ENCODE measurements at regions not wholly inside any gene's neighbourhood (a gene's known extent, or its start where the extent isn't known, plus 50 kb on each side); places are given as distances from the start of the nearest gene placed in this dataset.

DNA sequence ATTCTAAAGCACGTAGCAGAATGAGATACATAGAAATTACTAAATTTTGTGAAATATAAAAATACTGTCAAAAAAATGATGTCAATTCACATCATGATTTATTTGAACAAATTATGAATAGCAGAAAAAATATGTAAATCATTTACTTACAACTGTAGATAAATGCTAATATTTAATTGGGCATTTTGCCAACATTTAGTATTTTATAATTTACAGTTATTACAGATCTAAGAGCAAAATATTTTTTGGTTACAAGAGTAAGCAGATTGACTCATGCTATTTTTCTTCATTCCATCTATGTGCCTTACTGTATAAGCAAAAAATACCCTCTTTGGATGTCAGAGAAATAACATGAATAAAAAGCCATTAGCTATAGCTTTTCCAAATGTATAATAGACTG, 282.3 kb upstream of the RGS18 start:
- H3K27ac Mint-ChIP-seq = no peak overlapping the region
- no peak for DNase-seq (ENCODE audit: low spot score in 2 of 2, unreplicated experiment in 2 of 2)
- H3K27me3 Mint-ChIP-seq (ENCODE audit: low read depth) = no peaks in the 10 kb centered on the region
- no peaks in the 10 kb centered on the region for H3K4me1 Mint-ChIP-seq
- TF ChIP-seq, protein P1, sequence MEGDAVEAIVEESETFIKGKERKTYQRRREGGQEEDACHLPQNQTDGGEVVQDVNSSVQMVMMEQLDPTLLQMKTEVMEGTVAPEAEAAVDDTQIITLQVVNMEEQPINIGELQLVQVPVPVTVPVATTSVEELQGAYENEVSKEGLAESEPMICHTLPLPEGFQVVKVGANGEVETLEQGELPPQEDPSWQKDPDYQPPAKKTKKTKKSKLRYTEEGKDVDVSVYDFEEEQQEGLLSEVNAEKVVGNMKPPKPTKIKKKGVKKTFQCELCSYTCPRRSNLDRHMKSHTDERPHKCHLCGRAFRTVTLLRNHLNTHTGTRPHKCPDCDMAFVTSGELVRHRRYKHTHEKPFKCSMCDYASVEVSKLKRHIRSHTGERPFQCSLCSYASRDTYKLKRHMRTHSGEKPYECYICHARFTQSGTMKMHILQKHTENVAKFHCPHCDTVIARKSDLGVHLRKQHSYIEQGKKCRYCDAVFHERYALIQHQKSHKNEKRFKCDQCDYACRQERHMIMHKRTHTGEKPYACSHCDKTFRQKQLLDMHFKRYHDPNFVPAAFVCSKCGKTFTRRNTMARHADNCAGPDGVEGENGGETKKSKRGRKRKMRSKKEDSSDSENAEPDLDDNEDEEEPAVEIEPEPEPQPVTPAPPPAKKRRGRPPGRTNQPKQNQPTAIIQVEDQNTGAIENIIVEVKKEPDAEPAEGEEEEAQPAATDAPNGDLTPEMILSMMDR (IDR thresholded peaks at IDR 0.05; ENCODE audit: unreplicated experiment) = no peak
- H3K4me3 Mint-ChIP-seq = no peak overlapping the region
- no peaks in the 10 kb centered on the region for H3K36me3 Mint-ChIP-seq
- H3K9me3 Mint-ChIP-seq = no peaks in the 10 kb centered on the region

DNA sequence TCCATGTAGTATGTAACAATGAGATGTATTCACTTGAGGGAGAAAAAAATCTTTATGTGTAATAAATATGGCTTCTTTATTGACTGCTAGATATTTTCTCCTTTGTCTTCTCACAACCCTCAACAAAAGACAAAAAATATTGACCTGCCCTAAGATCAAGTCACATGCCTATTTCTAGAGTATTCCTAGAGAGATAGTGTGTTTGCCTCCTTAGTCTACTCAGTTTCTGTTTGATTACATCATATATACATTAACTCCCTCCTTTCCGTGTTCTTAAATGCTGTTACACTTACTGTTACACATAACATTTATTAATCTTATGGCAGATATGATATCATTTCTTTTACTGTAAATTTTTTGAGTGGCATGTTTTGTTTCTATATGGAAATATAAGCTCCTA, 281.6 kb upstream of the RGS18 start:
- no peaks in the 10 kb centered on the region for H3K36me3 Mint-ChIP-seq
- no peak for DNase-seq (ENCODE audit: low spot score in 2 of 2, unreplicated experiment in 2 of 2)
- no peak overlapping the region for H3K4me3 Mint-ChIP-seq
- H3K27ac Mint-ChIP-seq = no peak overlapping the region
- TF ChIP-seq, protein P1 (IDR thresholded peaks at IDR 0.05; ENCODE audit: unreplicated experiment) = no peak
- no peaks in the 10 kb centered on the region for H3K27me3 Mint-ChIP-seq (ENCODE audit: low read depth)
- H3K4me1 Mint-ChIP-seq = no peaks in the 10 kb centered on the region
- no peaks in the 10 kb centered on the region for H3K9me3 Mint-ChIP-seq

DNA sequence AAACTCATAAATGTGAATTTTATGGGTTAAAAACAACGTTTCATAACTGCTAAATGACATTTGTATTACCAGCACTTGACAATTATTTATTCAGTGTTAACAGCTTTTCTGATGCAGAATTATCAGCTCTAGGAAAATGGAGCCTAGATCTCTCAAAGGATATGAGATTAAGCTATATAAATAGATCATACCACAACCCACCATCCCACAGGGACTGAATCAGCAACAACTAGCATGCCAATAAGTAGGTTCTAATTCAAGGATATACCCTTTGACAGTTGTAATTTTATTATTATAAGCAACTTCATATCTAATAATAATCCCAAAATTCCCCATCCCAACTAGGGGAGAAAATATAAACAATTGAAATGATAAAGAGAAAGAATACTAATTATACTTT, 275.4 kb upstream of the RGS18 start:
- H3K27me3 Mint-ChIP-seq (ENCODE audit: low read depth) = peaks cover 1% of the 10 kb centered on the region
- H3K4me1 Mint-ChIP-seq = no peaks in the 10 kb centered on the region
- no peak for DNase-seq (ENCODE audit: low spot score in 2 of 2, unreplicated experiment in 2 of 2)
- no peaks in the 10 kb centered on the region for H3K36me3 Mint-ChIP-seq
- no peaks in the 10 kb centered on the region for H3K9me3 Mint-ChIP-seq
- H3K4me3 Mint-ChIP-seq = no peak overlapping the region
- no peak overlapping the region for H3K27ac Mint-ChIP-seq
- TF ChIP-seq, protein P1 (IDR thresholded peaks at IDR 0.05; ENCODE audit: unreplicated experiment) = no peak

DNA sequence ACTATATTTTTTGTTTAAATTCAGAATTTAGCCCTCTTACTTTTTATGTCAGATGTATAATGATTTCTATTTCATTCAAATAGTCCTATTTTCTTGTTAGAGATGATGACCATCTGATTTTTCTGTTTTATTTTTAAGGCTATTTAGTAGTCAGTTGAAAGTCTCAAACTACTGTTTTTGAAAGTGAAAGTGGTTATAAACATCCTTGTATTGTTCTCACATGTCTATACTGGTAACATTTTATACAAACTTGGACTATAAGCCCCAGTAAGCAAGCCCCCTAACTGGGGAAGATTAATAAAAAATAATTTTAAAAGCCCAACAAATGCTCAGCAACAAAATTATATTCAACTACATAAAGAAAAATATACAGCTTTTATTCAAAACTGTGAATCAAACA, 271.3 kb upstream of the RGS18 start:
- Mint-ChIP-seq H3K27me3 (ENCODE audit: low read depth) (peaks cover 1% of the 10 kb centered on the region), H3K4me3 (no peak overlapping the region), H3K9me3 (no peaks in the 10 kb centered on the region), H3K4me1 (peaks cover 2% of the 10 kb centered on the region), H3K27ac (no peak overlapping the region), H3K36me3 (no peaks in the 10 kb centered on the region)
- DNase-seq (ENCODE audit: low spot score in 2 of 2, unreplicated experiment in 2 of 2) = no peak
- TF ChIP-seq, protein P1 (IDR thresholded peaks at IDR 0.05; ENCODE audit: unreplicated experiment) = no peak

DNA sequence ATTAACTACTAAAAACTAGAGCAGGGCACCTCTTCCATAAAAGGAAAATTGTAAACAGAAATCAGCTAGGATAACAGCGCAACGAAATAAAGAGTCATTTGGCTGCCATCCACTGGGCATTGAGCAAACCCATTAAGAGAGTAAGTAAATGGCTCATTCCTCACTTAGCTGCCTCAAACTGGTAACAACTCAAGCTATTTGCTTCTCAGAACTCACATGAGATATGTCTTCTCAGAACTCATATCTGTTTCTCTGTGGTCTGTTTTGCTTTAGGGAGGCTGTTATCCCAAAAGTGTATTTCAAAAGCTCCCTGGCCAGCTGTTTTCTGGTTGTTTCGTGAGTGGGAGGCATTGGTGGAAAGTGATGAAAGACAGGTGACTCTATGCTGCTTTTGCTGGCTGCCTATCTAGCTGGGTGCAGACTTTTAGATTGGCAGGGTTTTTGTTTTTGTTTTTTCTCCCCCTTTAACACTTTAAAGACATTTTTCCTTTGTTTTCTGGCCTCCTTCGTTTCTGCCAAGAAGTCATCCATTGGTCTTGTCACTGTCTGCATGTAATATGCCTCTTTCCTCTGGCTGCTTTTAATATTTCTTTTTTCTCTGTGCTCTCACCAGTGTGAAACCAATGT, 269.2 kb upstream of the RGS18 start:
- TF ChIP-seq, protein P1 (IDR thresholded peaks at IDR 0.05; ENCODE audit: unreplicated experiment) = no peak
- peaks cover 2% of the 10 kb centered on the region for H3K4me1 Mint-ChIP-seq
- H3K36me3 Mint-ChIP-seq = no peaks in the 10 kb centered on the region
- H3K27me3 Mint-ChIP-seq (ENCODE audit: low read depth) = no peaks in the 10 kb centered on the region
- H3K9me3 Mint-ChIP-seq = peaks cover 10% of the 10 kb centered on the region
- H3K4me3 Mint-ChIP-seq = no peak overlapping the region
- H3K27ac Mint-ChIP-seq = no peak overlapping the region
- DNase-seq (ENCODE audit: low spot score in 2 of 2, unreplicated experiment in 2 of 2) = no peak

DNA sequence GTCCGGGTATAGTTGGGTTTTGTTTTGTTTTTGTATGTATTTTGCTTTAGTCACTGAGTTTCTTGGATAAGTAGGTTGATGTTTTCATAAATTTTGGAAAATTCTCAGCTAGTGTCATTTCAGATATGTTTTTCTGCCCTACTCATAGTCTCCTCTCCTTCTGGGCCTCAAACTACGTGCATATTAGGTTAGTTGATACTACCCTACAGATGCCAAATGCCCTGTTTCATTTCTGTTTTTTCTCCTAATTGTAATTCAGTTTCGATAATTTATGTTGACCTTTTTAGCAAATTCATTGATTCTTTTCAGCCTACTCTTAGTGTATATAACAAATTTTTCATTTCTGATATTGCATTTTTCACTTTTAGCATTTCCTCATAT, 268.6 kb upstream of the RGS18 start:
- H3K36me3 Mint-ChIP-seq = no peaks in the 10 kb centered on the region
- no peaks in the 10 kb centered on the region for H3K27me3 Mint-ChIP-seq (ENCODE audit: low read depth)
- TF ChIP-seq, protein P1 (IDR thresholded peaks at IDR 0.05; ENCODE audit: unreplicated experiment) = no peak
- peaks cover 10% of the 10 kb centered on the region for H3K9me3 Mint-ChIP-seq
- no peak for DNase-seq (ENCODE audit: low spot score in 2 of 2, unreplicated experiment in 2 of 2)
- no peak overlapping the region for H3K27ac Mint-ChIP-seq
- peaks cover 2% of the 10 kb centered on the region for H3K4me1 Mint-ChIP-seq
- H3K4me3 Mint-ChIP-seq = no peak overlapping the region
